ENCODE measurements at regions not wholly inside any gene's neighbourhood (a gene's known extent, or its start where the extent isn't known, plus 50 kb on each side); places are given as distances from the start of the nearest gene placed in this dataset.
A peak's percentile ranks its signal among the peaks of the same experiment; 100 is the strongest.

DNA sequence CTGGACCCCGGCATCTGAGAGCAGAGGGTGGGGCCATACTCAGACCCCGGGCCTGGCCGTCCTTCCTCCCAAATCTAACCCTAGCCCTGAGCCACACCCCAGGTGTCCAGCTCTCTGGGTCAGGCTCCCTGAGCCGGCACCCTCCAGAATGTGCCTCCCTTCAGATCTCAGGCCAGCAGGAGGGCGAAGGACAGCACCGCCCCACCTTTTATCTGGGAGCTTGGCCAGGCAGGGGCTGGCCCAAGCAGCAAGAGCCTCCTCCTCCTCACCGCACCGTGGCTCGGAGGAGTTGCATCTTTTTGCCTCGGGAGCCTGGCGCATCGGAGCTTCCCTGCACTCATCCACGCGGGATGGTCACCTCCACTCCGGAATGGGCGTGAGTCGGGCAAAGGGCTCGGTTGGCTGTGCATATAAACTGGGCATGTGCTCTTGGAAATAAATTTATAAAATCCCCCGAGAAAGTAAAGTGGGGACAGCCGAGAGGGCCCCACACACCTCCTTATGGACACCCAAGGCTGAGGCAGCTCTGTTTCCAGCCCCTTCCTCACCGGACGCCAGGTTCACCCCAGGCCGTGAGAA is 69.1 kb upstream of the CTDP1 start:
- no peak for DNase-seq

DNA sequence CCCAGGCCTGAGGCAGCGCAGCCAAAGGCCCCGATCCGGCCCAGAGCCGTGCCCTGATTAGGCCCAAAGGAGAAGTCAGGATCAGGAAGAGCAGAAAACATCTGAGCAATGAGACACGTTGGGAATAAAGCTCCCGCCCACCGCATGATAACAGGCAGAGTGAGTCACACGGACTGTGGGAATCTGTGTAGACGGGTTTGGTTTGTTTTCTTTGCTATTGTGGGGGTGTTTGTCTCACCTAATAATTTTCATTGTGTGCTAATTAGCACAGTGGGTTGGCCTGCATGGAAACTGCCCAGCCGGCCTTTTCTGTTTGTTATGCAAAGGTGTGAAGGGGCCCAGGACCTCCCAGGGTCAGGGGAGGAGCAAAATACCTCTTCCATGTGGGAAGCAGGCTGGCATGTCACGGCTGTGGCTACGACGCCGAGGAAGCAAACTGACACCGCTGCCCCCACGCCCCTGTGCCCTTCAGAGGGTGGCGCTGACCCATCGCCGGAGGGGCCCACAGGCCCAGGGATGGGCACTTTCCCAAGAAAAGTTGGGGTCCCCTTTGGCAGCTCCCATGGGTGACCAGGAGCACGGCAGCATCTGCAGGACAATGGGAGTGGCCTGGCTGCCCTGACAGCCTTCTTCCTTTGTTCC is 68.4 kb upstream of the CTDP1 start:
- DNase-seq = no peak

DNA sequence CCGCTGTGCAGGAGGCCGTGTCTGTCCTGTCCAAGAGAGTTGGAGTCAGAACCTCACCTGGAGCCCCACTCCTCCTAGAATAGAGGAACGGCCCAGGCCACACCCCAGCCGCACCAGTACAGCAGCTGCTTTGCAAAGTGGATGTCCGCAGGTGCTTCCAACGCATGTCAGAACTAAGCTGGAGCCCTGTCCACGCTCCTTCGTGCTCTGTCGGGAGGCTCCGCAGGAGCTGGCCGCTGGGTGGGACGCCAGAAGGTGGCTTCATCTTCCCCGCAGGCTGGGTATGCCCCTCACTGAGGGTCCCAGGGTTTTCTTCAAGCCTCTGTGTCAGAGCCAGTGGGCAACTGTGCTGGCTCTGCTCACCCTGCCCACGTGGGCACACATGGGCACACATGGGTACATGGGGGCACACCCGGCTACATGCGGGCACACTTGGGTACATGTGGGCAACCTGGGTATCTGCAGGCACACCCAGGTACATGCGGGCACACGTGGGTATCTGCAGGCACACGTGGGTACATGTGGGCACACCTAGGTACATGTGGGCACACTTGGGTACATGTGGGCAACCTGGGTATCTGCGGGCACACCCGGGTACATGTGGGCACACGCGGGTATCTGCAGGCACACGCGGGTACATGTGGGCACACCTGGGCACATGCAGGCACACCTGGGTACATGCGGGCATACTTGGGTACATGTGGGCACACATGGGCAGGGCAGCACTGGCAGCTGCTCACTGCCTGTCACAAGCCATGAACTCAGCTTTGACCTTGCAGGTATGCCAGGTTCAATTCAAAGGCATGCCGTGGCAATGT is 67.1 kb upstream of the CTDP1 start:
- DNase-seq = no peak

DNA sequence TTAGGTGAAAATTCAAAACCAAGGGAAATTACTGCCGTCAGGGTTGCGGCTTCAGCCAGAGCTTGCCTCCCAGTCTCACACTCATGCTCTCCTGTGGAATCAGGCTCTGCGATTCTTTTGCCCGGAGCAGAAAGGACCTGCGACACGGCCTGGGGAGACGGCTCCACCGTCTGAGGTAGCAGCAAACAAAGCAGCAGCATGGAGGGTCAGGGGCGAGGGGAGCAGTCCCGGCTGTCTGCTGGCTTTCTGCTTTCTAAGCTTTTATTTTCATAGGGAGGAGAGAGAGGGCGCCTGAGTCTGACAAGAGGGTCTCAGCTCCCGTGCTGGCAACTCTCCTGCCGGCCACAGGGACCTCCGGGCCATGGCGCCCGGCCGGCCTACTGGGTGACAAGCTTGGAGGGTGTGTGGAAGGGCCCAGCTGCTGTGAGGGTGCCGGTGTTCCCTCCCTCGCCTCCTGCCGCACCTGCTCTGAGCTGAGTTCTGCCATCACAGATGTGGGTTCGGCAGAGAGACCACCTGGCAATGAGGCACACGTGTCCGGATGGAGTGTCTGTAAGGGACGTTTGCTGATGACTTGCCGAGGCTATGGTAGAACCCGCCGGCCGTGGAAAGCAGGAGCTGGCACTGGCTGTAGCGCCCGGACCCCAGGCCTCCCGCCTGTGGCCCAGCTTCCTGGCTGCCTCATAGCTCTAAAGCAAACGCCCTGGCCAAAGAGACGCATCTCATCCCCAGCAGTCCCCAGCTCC is 66.2 kb upstream of the CTDP1 start:
- no peak for DNase-seq

DNA sequence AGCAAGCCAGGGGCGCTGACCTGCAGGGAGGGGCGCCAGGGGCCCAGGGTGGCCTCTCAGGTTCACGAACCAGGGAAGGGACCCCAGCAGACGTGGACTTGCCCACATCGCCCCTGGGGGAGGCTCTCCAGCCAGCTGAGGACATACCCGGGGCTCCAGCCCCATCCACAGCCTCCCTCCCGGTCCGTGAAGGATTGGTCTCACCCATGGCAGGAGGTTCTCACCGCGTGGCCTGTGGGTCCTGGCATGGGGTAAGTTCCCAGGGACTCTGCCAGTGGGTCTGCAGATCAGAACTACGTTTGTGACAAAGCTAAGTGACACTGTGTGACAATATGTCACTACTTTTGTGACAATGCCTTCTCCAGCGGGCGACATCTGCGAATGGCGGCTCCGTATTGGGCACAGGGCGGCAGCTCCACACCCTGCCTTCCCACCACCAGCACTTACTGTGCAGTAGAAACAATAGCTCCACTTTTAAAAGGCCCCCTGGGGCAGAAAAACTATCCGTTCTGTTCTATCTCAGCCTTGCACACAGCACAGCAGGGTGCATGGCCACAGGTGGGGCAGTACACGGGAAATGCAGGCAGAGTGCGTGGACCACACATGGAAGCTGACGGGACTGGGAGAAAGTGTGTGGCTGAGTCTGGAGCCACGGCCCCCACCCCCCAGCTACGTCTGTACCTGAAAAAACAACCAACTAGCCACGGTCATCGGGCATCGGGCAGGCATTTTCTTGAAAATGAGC is 65.2 kb upstream of the CTDP1 start:
- no peak for DNase-seq

DNA sequence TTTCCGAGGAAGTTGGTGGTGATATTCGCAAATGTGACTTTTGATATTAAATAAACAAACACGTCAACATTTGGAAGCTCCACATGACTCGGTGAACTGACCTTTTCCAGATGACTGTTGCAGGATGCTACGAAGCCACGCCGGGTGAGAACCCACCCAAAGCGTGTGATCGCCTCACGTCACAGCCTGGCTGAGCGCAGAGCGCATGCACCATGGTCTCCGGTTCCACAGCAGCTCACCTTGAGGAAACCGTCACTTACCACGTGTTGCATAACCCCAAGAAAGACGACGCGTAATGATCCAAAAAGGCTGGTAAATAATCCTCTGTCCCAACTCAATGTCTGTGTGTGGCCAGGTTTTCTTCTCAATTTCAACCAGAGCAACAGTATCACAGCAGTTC is 64.5 kb upstream of the CTDP1 start:
- no peak for DNase-seq

DNA sequence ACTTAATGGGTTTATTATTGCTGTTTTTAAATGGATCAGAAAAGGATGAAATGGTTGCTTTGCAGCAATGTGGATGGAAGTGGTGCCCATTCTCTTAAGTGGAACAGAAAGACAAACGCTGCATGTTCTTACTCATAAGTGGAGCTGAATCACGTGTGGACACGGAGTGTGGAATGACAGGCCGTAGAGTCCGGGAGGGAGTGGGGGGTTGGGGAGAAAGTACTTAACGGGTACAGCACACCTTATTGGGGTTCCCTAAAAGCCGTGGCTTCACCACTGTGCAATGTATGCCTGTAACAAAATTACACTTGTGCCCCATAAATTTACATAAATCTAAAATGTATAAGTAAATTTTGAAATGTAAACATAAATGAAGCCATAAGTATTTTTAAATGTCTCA is 64.0 kb upstream of the CTDP1 start:
- no peak for DNase-seq

DNA sequence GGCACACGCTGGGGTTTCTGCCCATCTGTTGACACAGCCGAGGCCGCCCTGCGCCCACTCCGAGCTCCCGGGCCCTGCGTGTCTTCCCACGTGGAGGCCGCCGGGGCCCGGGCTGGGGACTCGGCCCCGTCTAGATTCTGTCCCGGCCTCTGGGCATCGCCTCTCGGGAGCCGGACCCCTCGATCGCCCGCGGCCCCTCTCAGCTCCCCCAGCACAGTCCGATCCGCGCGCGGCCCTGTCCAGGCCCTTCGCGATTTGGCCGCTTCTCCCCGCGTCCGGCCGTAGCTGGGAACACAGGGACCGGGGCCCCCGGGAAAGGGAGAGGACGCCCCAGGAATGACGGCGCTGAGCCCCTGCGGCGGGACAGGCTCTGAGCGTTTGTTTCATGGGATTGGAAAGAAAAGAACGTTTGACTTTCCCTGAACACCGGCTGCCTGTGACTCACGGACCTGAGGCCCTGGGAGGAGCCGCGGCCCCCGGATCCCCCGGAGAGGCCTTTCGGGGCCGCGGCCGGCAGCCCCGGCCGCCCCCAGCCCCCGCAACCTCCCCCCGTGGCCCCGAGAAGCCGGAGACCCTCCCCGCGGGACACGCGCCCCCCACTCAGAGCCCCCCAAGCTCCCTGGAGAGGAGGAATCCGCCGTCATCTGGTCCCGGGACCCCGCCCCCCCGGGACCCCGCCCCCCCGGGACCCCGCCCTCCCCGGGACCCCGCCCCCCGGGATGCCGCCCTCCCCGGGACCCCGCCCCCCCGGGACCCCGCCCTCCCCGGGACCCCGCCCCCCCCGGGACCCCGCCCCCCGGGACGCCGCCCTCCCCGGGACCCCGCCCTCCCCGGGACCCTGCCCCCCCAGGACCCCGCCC is 62.7 kb upstream of the CTDP1 start:
- peak in 1 of 14 donors; percentile 32 for DNase-seq

DNA sequence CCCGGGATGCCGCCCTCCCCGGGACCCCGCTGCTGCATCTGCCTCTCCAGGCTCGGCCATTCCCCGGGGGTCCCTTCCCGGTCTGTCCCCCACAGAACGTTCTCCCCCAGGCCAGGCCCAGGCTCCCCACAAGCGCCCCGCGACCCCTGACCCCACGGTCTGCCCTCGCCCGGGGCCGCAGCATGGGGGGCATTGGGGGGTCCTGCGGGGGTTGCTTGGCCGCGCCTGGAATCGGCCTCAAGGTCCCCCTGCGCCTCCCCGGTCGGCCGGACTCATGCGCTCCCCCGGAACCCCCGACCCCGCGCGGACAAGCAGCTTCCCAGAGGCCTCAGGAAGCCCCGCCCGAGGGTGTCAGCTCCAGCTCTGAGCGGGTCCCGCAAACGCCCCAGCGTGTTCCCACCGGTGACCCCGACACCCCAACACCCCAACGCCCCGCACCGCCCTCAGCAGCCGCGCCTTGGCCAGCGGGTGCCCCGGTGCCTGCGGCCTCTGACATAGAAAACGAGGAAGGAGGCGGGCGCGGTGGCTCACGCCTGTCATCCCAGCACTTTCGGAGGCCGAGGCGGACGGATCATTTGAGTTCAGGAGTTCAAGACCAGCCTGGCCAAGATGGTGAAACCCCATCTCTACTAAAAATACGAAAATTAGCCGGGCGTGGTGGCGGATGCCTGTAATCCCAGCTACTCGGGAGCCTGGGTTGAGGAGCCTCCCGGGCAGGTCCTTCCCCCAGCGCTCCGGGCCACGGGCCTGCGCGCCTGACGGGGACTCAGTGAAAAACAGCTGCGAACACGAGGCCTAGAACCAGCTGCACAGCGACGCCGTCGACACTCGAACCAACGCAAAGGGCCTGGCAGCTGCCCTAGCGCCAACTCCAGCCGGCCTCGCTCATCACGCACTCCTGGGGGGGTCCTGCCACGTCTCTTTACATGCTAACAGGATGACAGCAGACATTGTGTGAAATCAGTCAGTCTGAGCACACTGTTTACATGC is 61.8 kb upstream of the CTDP1 start:
- no peak for DNase-seq

DNA sequence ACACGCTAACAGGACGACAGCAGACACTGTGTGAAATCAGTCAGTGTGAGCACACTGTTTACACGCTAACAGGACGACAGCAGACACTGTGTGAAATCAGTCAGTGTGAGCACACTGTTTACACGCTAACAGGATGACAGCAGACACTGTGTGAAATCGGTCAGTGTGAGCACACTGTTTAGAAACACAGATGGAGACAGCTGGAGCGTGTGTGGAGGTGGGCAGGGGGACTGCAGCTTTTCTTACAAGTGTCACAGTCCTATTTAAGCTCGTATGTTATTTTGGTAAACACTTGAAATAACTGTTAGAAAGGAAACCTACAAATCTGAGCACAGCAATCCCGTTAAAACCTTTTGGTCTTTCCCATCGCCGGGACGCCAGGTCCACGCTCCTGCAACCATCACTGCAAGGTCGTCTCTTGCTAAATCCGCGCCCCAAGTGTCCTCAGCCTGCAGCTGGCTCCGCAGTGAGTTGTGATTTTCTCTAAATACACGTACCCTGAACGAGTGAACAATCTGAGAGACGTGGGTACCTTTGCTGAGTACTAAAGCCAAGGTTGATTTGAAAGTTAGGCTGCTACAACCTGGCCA is 58.9 kb upstream of the CTDP1 start:
- no peak for DNase-seq

DNA sequence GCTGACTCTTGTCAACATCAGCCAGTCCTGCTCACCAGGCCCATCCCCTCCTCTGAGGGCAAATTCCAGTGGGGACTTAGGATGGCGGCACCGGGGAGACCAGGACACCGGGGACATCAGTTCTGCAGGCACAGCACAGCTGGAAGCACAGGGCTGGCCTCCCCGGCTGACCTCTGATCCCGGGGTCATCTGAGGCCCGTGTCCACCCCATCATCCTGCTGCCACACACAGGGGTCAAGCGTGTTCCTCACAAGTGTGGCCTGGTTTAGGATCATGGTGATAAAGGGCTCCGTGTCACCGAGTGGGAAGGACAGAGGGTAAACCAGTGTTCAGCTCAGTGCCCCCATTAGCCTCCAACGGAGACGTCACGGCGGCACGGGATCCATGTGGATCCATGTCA is 58.1 kb upstream of the CTDP1 start:
- DNase-seq = no peak

DNA sequence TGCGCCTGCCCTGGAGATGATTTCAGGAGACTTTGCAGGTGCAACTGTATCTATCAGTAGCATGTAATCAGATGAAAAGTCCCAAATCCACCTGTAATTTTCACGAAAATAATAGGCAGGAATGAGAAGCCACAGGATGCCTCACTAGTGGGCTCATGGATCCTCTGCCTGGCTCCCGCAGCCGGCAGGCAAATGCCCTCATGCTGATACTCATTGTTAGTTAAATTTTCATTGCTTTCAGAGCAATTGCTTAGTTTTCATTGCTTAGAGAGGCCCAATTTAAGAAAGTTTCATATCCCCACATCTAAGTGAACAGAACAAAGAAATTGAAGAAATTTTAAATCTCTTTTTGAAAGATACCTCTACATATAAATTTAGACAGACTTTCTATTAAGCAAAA is 57.6 kb upstream of the CTDP1 start:
- no peak for DNase-seq

DNA sequence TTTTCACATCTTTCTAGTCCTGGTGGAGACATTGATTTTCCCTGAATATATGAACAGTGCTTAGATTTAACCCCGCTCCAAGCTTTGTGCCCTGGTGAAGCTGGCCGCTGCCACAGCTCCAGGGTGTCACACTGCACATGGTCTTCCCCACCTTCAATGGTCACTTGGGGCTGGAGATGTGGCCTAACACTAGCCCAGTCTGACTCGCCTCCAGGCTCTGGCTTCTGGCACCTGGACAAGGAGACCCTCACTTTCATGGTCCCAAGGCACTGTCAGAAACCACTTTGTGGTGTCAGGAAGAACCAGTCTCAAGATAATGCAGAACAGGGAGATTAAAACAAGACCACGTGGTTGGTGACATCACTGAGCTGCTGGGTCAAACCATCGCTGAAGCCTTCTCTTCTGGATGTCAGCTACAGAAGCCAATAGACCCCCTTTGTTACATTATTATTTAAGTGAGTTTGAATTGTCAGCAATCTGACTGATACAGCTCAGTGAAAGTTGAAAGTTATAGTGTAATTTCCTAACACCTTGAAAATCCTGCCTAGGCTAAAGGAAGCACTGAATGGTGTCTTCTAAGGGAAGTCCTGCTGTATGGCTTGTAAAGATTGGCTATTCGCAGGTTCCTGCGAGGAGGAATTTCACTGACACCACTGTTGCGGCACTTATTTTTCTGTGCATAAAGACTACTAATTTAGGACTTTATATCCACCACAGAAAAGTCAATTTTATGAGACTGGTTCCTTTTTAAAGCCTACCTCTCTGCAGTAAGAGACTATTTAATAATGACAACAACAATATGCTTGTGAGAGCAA is 55.0 kb upstream of the CTDP1 start:
- no peak for DNase-seq

DNA sequence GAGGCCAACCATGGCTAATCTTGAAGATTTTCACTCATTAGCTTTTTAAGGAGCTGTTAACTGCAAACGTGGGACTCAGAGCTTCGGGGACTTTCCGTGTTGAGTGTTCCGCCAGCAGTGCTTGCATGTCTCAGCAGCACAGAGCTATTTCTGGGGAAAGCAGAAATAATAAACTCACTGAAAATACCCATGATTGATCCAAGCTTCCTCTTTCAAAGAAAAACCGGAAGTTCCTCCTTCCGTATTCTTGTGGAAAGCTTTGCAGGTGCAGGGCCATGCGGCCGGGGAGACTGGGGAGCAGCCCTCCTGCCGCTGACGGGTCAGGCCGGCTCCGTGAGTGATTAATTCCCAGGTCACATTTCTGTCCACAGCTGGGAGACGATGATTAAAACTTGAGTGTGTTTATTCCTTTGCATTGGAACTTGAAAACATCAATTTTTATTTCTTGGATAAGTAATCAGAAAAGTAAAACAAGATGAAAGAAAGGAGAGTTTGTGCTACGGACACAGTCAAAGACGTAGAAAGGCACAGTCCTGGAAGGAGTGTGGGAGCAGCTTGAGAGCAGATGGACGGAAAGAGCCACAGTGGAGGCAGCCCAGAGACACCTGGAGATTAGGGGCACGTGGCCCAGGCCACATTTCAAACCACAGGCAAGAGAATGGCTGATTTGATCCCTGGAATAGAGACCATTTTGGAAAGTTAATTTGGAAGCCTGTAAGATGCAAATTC is 54.2 kb upstream of the CTDP1 start:
- no peak for DNase-seq

DNA sequence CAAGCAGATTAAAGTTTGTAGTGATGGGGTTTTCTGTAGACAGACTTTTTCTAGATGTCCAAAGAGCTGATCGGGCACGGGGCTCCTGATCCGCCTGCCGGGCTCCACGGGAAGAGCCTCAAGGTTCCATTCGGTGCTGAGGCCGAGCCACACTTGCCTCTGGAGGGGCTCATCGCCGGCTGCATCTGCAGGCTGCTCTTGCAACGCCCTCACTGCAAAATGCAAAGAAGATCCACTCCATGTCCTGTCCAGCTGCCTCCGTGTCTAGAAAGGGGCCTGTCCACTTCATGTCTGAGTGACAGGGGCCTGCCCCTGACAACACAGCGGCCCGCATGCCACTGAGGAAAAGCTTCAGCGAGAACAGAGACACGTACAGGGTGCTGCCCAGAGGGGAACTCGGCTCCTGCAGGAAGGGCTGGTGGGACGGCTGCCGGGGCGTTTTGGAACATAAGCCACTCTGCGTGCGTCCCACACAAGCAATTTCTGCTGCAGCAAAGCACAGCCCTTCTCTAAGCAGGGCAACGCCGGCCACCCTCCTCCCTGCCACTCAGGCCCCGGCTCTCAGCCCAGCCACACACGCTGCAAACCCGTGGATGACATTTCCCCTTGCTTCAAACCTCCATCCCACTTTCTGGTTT is 53.6 kb upstream of the CTDP1 start:
- no peak for DNase-seq

DNA sequence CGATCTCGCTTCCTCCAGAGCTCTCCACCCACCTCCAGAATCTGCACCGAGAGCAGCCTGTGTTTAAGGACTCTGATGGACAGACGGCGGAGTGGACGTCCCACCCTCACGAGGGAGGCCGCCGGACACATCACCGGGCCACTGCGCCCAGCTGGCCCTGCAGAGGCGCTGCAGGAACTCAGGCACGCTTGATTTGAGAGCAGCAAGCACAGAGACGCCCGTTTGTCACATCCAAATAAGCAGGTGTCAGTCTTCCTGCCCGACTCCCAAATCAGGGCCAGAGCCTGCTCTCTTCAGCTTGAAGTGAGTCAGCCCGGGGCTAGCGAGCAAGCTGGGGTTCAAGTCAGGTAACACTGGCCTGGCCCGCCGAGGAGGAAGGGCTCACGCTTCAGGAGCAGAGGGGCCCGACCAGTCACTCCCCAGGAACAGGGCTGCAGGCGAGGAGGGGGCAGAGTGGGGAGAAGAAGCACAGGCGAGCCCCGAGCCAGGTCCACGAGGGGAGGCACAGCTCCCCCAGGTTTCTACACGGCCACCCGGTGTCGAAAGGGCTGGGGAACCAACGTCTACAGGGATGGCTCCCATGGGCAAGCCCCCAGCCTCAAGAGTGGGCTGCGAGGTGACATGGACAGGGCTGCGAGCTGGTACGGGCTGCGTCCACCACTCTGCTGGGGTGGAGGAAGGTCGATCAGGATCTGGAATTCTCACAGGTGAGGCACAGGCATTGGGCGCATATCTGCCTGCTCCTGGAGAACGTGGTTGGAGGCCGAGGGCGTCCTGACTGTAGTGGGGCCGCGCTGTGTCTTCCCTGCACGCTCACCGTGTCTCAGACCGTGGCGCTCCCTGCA is 52.5 kb upstream of the CTDP1 start:
- no peak for DNase-seq
